Uterus (tissue), 3 donors: ENCODE measurements at regions not wholly inside any gene's neighbourhood (a gene's known extent, or its start where the extent isn't known, plus 50 kb on each side); places are given as distances from the start of the nearest gene placed in this dataset.

Experiments used
- DNase-seq, 2 donors: peaks; one replicate each; pipeline ENCODE4 v3.0.0-alpha.2; 2019 to 2020
- H3K27ac ChIP-seq, 2 donors: fragments of 200-600 bp; sonication (generic); 1 replicate in 1 of 2; 2 replicates in 1 of 2; pipeline ENCODE4 v1.5.1; 2016 to 2018
- H3K27me3 ChIP-seq, 2 donors: fragments of 200-600 bp; sonication (generic); one replicate each; pipeline ENCODE4 v1.5.1; 2018 to 2019; ENCODE audit warnings: control low read depth in 1 of 2
- H3K36me3 ChIP-seq, 2 donors: fragments of 200-600 bp; sonication (generic); one replicate each; pipeline ENCODE4 v1.5.1; 2019; ENCODE audit warnings: control low read depth in 1 of 2
- H3K4me1 ChIP-seq, 2 donors: fragments of 200-600 bp; sonication (generic); one replicate each; pipeline ENCODE4 v1.5.1; 2018 to 2019; ENCODE audit warnings: control low read depth in 1 of 2
- H3K4me3 ChIP-seq, 2 donors: fragments of 200-600 bp; sonication (generic); 1 replicate in 1 of 2; 2 replicates in 1 of 2; pipeline ENCODE4 v1.5.1; 2018 to 2019; ENCODE audit warnings: mild to moderate bottlenecking in 1 of 2
- H3K9me3 ChIP-seq, 2 donors: fragments of 200-600 bp; sonication (generic); one replicate each; pipeline ENCODE4 v1.5.1; 2019; ENCODE audit warnings: control low read depth in 1 of 2
- POLR2A ChIP-seq, 2 donors: fragments of 450-650 bp; IDR thresholded peaks; one replicate each; pipeline ENCODE4 v1.6.1; 2016; ENCODE audit warnings: antibody characterized with exemption in 2 of 2, mild to moderate bottlenecking in 1 of 2, moderate library complexity in 1 of 2
- intact Hi-C: fragments of 100-400 bp; cut with DNase I; formaldehyde crosslinking; loops from one replicate; pipeline ENCODE4 v1.15.1; 2023; ENCODE audit warnings: low total_unique reads
- TF ChIP-seq, protein P1 (sequence below), 4 experiments: fragments of 200-600 bp in 2 of 4; fragments of 450-650 bp in 2 of 4; sonication (generic) in 2 of 4; IDR thresholded peaks; one replicate each; pipeline ENCODE4 v1.5.1; 2016 to 2019; ENCODE audit warnings: antibody characterized with exemption in 4 of 4, mild to moderate bottlenecking in 2 of 4, moderate library complexity in 1 of 4
- donor health status: DM: yes; HTN: yes; CAD: no.

DNA sequence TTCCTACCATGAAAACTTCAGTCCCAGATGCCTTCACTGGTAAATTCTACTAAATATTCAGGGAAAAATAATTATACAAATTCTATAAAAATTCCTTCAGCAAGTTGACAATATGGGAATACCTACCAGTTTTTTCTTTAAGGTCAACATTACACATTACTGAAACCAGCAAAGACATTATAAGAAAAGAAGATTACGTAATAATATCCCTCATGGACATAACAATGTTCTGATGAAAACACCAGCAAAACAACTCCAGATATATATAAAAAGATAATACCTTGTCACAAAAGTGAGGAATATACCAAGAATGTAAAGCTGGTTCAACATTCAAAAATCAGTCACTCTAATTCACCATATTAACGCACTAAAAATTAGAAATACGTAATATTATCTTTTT is 507.9 kb downstream of the DMRTA1 start:
- Histone ChIP-seq H3K36me3 (no peaks in the 10 kb centered on the region), H3K27me3 (no peaks in the 10 kb centered on the region), H3K9me3 (no peaks in the 10 kb centered on the region), H3K27ac (no peak overlapping the region), H3K4me3 (no peak overlapping the region), H3K4me1 (no peaks in the 10 kb centered on the region)
- no peak for TF ChIP-seq POLR2A (IDR thresholded peaks at IDR 0.05)
- no peak for DNase-seq
- intact Hi-C loops, result no loop called here

DNA sequence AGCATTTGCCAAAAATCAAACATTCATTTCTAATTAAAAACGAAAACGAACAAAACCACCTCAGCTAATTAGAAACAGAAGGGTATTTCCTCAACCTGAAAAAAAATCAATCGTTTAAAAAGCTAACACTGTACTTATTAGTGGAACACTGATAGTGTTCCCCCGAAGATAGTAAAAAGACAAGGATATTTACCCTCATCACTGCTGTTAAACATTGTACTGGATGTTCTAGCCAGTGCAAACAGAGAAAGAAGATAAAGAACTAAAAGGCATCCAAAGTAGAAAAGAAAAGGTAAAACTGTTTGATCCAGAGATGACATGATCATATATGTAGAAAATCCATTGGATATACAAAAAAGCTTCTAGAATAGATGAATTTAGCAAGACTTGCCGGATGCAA is 508.3 kb downstream of the DMRTA1 start:
- no peaks in the 10 kb centered on the region for H3K9me3 ChIP-seq
- intact Hi-C loops, result no loop called here
- no peak for DNase-seq
- no peak overlapping the region for H3K27ac ChIP-seq
- no peak overlapping the region for H3K4me3 ChIP-seq
- H3K4me1 ChIP-seq, result no peaks in the 10 kb centered on the region
- TF ChIP-seq, protein P1, sequence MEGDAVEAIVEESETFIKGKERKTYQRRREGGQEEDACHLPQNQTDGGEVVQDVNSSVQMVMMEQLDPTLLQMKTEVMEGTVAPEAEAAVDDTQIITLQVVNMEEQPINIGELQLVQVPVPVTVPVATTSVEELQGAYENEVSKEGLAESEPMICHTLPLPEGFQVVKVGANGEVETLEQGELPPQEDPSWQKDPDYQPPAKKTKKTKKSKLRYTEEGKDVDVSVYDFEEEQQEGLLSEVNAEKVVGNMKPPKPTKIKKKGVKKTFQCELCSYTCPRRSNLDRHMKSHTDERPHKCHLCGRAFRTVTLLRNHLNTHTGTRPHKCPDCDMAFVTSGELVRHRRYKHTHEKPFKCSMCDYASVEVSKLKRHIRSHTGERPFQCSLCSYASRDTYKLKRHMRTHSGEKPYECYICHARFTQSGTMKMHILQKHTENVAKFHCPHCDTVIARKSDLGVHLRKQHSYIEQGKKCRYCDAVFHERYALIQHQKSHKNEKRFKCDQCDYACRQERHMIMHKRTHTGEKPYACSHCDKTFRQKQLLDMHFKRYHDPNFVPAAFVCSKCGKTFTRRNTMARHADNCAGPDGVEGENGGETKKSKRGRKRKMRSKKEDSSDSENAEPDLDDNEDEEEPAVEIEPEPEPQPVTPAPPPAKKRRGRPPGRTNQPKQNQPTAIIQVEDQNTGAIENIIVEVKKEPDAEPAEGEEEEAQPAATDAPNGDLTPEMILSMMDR (IDR thresholded peaks at IDR 0.05), result no peak
- no peak for TF ChIP-seq POLR2A (IDR thresholded peaks at IDR 0.05)
- H3K27me3 ChIP-seq, result no peaks in the 10 kb centered on the region
- no peaks in the 10 kb centered on the region for H3K36me3 ChIP-seq

DNA sequence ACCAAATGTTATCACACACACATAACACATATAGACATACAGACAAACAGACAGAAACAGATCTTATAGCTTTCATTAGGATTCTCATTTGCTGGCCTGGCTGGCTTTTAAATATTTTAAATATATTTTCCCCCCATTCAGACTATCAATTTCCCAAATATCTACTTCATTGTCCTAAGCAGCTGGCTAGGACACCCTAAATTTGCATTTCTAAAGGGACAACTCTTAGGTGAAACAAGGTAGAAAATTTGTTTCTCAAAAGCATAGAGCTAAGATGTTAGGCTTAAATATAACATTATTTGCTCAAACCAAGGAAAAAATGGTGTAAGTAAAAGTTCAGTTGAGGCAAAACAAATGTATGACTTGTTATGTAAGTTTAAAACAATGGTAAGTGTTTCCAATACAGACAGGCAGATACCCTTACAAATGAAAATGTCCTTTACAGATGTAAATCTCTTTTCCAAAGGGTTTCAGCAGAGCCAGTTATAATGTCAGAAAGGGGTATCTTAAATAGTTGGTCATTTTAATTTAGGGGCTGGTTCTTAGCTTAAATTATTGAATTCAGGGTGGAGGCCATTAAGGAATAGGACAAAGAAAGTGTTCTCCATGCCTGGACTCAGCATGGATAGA is 522.8 kb downstream of the DMRTA1 start:
- Histone ChIP-seq H3K4me1 (no peaks in the 10 kb centered on the region), H3K27ac (no peak overlapping the region), H3K9me3 (no peaks in the 10 kb centered on the region), H3K4me3 (no peak overlapping the region), H3K36me3 (no peaks in the 10 kb centered on the region), H3K27me3 (no peaks in the 10 kb centered on the region)
- no peak for DNase-seq
- no peak for TF ChIP-seq POLR2A (IDR thresholded peaks at IDR 0.05)
- TF ChIP-seq, protein P1 (IDR thresholded peaks at IDR 0.05), result no peak
- intact Hi-C loops, result no loop called here

DNA sequence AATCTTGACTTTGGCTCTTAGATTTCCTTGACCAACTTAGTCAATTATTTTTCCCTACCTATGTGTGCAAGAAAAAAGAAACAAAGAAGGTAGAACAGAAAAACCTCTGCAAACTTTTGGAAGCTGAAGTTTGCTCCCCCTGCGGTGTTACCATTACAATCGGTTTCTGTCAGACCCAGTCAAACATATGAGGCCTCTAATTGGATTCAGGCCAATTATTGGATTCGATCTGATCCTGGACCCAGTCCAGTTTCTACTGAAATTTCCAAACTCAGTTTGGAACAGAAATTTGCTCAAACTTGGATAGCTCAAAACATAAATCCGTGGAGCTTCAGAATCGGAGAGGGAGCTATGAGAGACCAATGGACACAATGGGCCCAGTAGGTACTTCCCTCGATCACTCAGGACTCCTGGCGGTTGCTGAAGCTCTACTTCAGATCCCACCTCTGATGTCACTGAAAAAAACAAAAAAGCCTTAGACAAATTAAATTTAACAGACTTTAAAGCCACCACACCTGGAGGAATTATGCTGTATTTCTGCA is 523.9 kb downstream of the DMRTA1 start:
- H3K27ac ChIP-seq, result no peak overlapping the region
- no peaks in the 10 kb centered on the region for H3K27me3 ChIP-seq
- no peaks in the 10 kb centered on the region for H3K9me3 ChIP-seq
- intact Hi-C loops, result no loop called here
- H3K4me3 ChIP-seq, result no peak overlapping the region
- DNase-seq, result no peak
- no peaks in the 10 kb centered on the region for H3K4me1 ChIP-seq
- H3K36me3 ChIP-seq, result no peaks in the 10 kb centered on the region
- no peak for TF ChIP-seq POLR2A (IDR thresholded peaks at IDR 0.05)
- TF ChIP-seq, protein P1 (IDR thresholded peaks at IDR 0.05), result no peak

DNA sequence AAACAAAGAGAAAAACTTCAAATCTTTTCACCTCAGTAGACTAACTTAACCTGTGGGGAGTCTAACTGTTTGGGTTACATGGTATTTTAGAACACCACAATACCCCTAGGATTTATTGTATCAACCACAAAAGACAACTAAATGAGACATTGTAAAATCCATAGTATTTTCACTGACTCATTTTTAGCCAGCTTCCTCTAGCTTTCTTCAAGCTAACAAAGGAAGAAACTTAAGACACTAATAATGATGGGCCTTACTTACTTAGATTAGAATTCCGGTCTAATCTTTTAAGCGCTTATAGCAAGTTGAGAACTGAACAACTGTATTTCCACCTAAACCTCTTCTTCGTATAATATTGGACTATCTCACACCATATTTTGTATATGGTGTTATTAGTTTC is 529.3 kb downstream of the DMRTA1 start:
- Histone ChIP-seq H3K36me3 (no peaks in the 10 kb centered on the region), H3K9me3 (no peaks in the 10 kb centered on the region), H3K27ac (no peak overlapping the region), H3K4me1 (no peaks in the 10 kb centered on the region), H3K27me3 (no peaks in the 10 kb centered on the region), H3K4me3 (no peak overlapping the region)
- intact Hi-C loops, result no loop called here
- TF ChIP-seq, protein P1 (IDR thresholded peaks at IDR 0.05), result no peak
- TF ChIP-seq POLR2A (IDR thresholded peaks at IDR 0.05), result no peak
- no peak for DNase-seq
